WERI-Rb-1 (cell line): ENCODE measurements at regions not wholly inside any gene's neighbourhood (a gene's known extent, or its start where the extent isn't known, plus 50 kb on each side); places are given as distances from the start of the nearest gene placed in this dataset.

Experiments used
- DNase-seq: peaks from one replicate; pipeline ENCODE4 v3.0.0-alpha.2; 2020
- H3K27ac ChIP-seq: fragments of 250-450 bp; sonication (Bioruptor Pico); 2 replicates; pipeline ENCODE4 v1.5.1; 2020; ENCODE audit warnings: mild to moderate bottlenecking, moderate library complexity
- H3K27me3 ChIP-seq: fragments of 250-450 bp; sonication (Bioruptor Pico); 2 replicates; pipeline ENCODE4 v1.5.1; 2021; ENCODE audit warnings: mild to moderate bottlenecking, low read depth, moderate library complexity; ENCODE audit not compliant: insufficient read depth, severe bottlenecking
- H3K36me3 ChIP-seq: fragments of 250-450 bp; sonication (Bioruptor Pico); 2 replicates; pipeline ENCODE4 v1.5.1; 2020; ENCODE audit warnings: mild to moderate bottlenecking, moderate library complexity
- H3K4me3 ChIP-seq: 2 replicates; pipeline ENCODE4 v1.5.1; 2011; ENCODE audit warnings: low read depth, mild to moderate bottlenecking, control low read depth, low read length
- H3K9me3 ChIP-seq: fragments of 250-450 bp; sonication (Bioruptor Pico); 2 replicates; pipeline ENCODE4 v1.5.1; 2021; ENCODE audit warnings: mild to moderate bottlenecking, moderate library complexity; ENCODE audit not compliant: severe bottlenecking
- CTCF ChIP-seq: IDR thresholded peaks from 2 replicates; pipeline ENCODE4 v1.5.1; 2011; ENCODE audit warnings: low read depth, mild to moderate bottlenecking, control low read depth, inconsistent platforms, low read length

DNA sequence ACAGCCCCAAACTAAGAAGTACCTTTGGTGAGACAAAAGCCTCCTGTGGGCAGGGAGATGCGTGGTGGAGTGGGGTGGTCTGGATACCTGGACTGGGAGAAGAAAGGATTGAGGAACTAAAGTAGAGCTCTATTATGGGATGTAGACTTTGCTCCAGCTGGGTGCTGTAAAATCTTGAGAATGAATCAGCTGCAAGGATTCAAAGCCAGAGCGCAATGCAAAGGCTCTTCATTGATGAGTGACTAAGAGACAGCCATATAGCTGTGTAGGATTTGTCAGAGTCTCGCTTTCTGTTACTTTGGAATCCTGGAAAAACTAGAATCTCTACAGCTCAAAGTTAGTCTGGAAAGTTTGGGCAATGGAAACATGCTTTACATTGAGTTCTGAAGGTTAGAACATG is 159.9 kb downstream of the TAF11L14 start:
- Histone ChIP-seq H3K9me3 (no peaks in the 10 kb centered on the region), H3K4me3 (no peak overlapping the region), H3K27me3 (no peaks in the 10 kb centered on the region), H3K27ac (no peak overlapping the region), H3K36me3 (no peaks in the 10 kb centered on the region)
- DNase-seq: no peak
- TF ChIP-seq CTCF: no peak

DNA sequence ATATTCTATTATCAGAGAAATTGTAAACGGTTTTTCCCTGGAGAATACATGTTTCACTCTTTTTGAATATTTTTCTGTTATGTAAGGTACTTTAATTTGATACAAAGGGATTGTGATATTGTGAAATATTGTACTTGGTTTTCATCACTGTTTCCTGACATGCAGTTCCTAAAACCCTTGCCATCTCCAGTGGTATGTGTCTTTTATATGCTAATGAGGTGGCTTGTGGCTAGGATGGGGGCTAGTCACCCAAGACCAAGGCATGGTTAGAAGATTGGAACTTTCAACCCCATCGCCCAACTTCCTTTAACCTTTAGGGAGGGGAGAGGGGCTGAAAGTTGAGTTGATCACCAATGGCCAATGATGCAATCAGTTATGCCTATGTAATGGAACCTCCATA is 160.6 kb downstream of the TAF11L14 start:
- no peak for DNase-seq
- Histone ChIP-seq H3K27ac (no peak overlapping the region), H3K4me3 (no peak overlapping the region), H3K36me3 (no peaks in the 10 kb centered on the region), H3K9me3 (no peaks in the 10 kb centered on the region), H3K27me3 (no peaks in the 10 kb centered on the region)
- no peak for TF ChIP-seq CTCF

GRCh38 chr5:17796142-17796541 is 161.9 kb downstream of the TAF11L14 start:
- DNase-seq: no peak
- H3K36me3 ChIP-seq: no peaks in the 10 kb centered on the region
- H3K9me3 ChIP-seq: no peaks in the 10 kb centered on the region
- no peak for TF ChIP-seq CTCF
- H3K27ac ChIP-seq: no peak overlapping the region
- H3K27me3 ChIP-seq: no peaks in the 10 kb centered on the region
- no peak overlapping the region for H3K4me3 ChIP-seq

DNA sequence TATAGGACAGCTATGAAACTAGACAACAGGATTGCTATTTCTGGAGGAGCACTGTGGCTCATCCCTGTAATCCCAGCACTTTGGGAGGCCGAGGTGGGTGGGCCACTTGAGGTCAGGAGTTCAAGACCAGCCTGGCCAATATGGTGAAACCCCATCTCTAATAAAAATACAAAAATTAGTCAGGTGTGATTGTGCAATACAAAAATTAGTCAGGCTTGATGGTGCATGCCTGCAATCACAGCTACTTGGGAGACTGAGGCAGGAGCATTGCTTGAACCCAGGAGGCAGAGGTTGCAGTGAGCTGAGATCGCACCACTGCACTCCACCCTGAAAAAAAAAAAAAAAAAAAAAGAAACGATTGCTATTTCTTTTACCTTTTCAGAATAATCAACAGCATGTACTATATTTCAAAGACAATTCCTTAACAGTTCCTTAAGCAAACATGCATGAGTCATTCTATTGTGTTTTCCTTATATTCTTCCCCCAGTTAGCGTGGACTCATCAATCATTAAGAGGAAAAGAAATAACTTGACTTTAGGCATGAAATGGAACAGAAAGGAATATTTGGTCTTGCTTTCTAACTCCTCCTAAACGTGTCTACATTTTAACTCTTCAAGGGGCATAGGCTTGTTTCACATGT is 162.6 kb downstream of the TAF11L14 start:
- no peak for DNase-seq
- H3K27ac ChIP-seq: no peak overlapping the region
- TF ChIP-seq CTCF: no peak
- H3K27me3 ChIP-seq: no peaks in the 10 kb centered on the region
- no peaks in the 10 kb centered on the region for H3K36me3 ChIP-seq
- no peak overlapping the region for H3K4me3 ChIP-seq
- H3K9me3 ChIP-seq: no peaks in the 10 kb centered on the region

- Histone ChIP-seq H3K36me3 (no peaks in the 10 kb centered on the region), H3K27me3 (no peaks in the 10 kb centered on the region), H3K27ac (no peak overlapping the region), H3K9me3 (no peaks in the 10 kb centered on the region), H3K4me3 (no peak overlapping the region)
- no peak for DNase-seq
- no peak for TF ChIP-seq CTCF
Observed at GRCh38 chr5:17799521-17799920, 165.3 kb downstream of the TAF11L14 start.

DNA sequence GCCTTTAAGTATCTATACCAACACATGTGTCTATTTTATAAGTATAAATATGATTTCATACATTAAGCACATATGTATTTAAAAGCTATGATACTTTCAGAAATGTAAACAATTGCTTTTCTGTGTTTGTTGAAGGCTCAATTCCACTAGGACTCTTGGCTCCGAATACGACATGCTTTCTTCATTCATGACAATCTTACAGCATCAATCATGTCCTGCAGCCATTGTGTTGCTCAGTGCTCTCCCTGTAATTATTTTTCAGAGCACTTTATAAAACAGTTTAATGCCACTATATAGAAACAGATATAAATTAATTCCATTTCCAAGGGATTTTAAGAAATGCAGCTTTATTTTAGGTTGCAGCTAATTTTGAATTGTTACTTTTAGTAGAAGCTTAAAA is 167.3 kb downstream of the TAF11L14 start:
- Histone ChIP-seq H3K27me3 (no peaks in the 10 kb centered on the region), H3K36me3 (no peaks in the 10 kb centered on the region), H3K27ac (no peak overlapping the region), H3K9me3 (no peaks in the 10 kb centered on the region), H3K4me3 (no peak overlapping the region)
- no peak for TF ChIP-seq CTCF
- no peak for DNase-seq
